ENCODE measurements at regions not wholly inside any gene's neighbourhood (a gene's known extent, or its start where the extent isn't known, plus 50 kb on each side); places are given as distances from the start of the nearest gene placed in this dataset.

GRCh38 chr22:44586999-44587736 lies 89.1 kb upstream of the RTL6 start:
- H3K4me3 Mint-ChIP-seq, result peak overlapping the region; percentile 8
- no peaks in the 10 kb centered on the region for H3K4me1 Mint-ChIP-seq
- peak; percentile 66 for DNase-seq
- no peak overlapping the region for H3K27ac Mint-ChIP-seq
- H3K36me3 Mint-ChIP-seq (ENCODE audit: low read depth), result no peaks in the 10 kb centered on the region
- no peaks in the 10 kb centered on the region for H3K9me3 Mint-ChIP-seq
- intact Hi-C loops (cut with micrococcal nuclease), result no loop called here
- peaks cover 25% of the 10 kb centered on the region for H3K27me3 Mint-ChIP-seq

- intact Hi-C loops (cut with micrococcal nuclease), result no loop called here
- Mint-ChIP-seq H3K9me3 (no peaks in the 10 kb centered on the region), H3K4me1 (no peaks in the 10 kb centered on the region), H3K36me3 (ENCODE audit: low read depth) (no peaks in the 10 kb centered on the region), H3K27ac (no peak overlapping the region), H3K4me3 (no peak overlapping the region), H3K27me3 (peaks cover 25% of the 10 kb centered on the region)
- DNase-seq, result no peak
Measured at GRCh38 chr22:44586351-44586990, 88.4 kb upstream of the RTL6 start.

GRCh38 chr22:44585559-44586350 lies 87.7 kb upstream of the RTL6 start:
- Mint-ChIP-seq H3K4me1 (no peaks in the 10 kb centered on the region), H3K9me3 (no peaks in the 10 kb centered on the region), H3K4me3 (no peak overlapping the region), H3K27ac (no peak overlapping the region), H3K27me3 (peaks cover 25% of the 10 kb centered on the region), H3K36me3 (ENCODE audit: low read depth) (no peaks in the 10 kb centered on the region)
- intact Hi-C loops (cut with micrococcal nuclease), result no loop called here
- no peak for DNase-seq

GRCh38 chr22:44584256-44584902 lies 86.3 kb upstream of the RTL6 start:
- H3K36me3 Mint-ChIP-seq (ENCODE audit: low read depth), result no peaks in the 10 kb centered on the region
- intact Hi-C loops (cut with micrococcal nuclease), result no loop called here
- no peak overlapping the region for H3K27ac Mint-ChIP-seq
- H3K4me3 Mint-ChIP-seq, result no peak overlapping the region
- H3K27me3 Mint-ChIP-seq, result peaks cover 24% of the 10 kb centered on the region
- no peak for DNase-seq
- no peaks in the 10 kb centered on the region for H3K4me1 Mint-ChIP-seq
- no peaks in the 10 kb centered on the region for H3K9me3 Mint-ChIP-seq

GRCh38 chr22:44583854-44584253 lies 85.8 kb upstream of the RTL6 start:
- Mint-ChIP-seq H3K36me3 (ENCODE audit: low read depth) (no peaks in the 10 kb centered on the region), H3K4me3 (no peak overlapping the region), H3K9me3 (no peaks in the 10 kb centered on the region), H3K27ac (no peak overlapping the region), H3K4me1 (no peaks in the 10 kb centered on the region), H3K27me3 (peaks cover 21% of the 10 kb centered on the region)
- intact Hi-C loops (cut with micrococcal nuclease), result no loop called here
- DNase-seq, result no peak

GRCh38 chr22:44583061-44583760 lies 85.2 kb upstream of the RTL6 start:
- H3K27me3 Mint-ChIP-seq, result peaks cover 21% of the 10 kb centered on the region
- no peaks in the 10 kb centered on the region for H3K4me1 Mint-ChIP-seq
- H3K9me3 Mint-ChIP-seq, result no peaks in the 10 kb centered on the region
- H3K27ac Mint-ChIP-seq, result no peak overlapping the region
- no peaks in the 10 kb centered on the region for H3K36me3 Mint-ChIP-seq (ENCODE audit: low read depth)
- DNase-seq, result no peak
- H3K4me3 Mint-ChIP-seq, result no peak overlapping the region
- intact Hi-C loops (cut with micrococcal nuclease), result no loop called here

- no peak overlapping the region for H3K4me3 Mint-ChIP-seq
- DNase-seq, result no peak
Measured at GRCh38 chr22:44582016-44582415, 84.0 kb upstream of the RTL6 start.

GRCh38 chr22:44581096-44581435 lies 83.0 kb upstream of the RTL6 start:
- H3K27ac Mint-ChIP-seq, result no peak overlapping the region
- H3K36me3 Mint-ChIP-seq (ENCODE audit: low read depth), result no peaks in the 10 kb centered on the region
- no peaks in the 10 kb centered on the region for H3K4me1 Mint-ChIP-seq
- intact Hi-C loops (cut with micrococcal nuclease), result no loop called here
- no peaks in the 10 kb centered on the region for H3K9me3 Mint-ChIP-seq
- no peak overlapping the region for H3K4me3 Mint-ChIP-seq
- no peak for DNase-seq
- peaks cover 4% of the 10 kb centered on the region for H3K27me3 Mint-ChIP-seq

More at GRCh38 chr22:44582016-44582415, 84.0 kb upstream of the RTL6 start:
- Mint-ChIP-seq H3K9me3 (no peaks in the 10 kb centered on the region), H3K27ac (no peak overlapping the region), H3K4me1 (no peaks in the 10 kb centered on the region), H3K36me3 (ENCODE audit: low read depth) (no peaks in the 10 kb centered on the region), H3K27me3 (peaks cover 12% of the 10 kb centered on the region)
- intact Hi-C loops (cut with micrococcal nuclease), result no loop called here

GRCh38 chr22:44580176-44581095 lies 82.4 kb upstream of the RTL6 start:
- H3K4me1 Mint-ChIP-seq, result no peaks in the 10 kb centered on the region
- no peaks in the 10 kb centered on the region for H3K9me3 Mint-ChIP-seq
- peaks cover under 1% of the 10 kb centered on the region for H3K27me3 Mint-ChIP-seq
- no peak for DNase-seq
- H3K36me3 Mint-ChIP-seq (ENCODE audit: low read depth), result no peaks in the 10 kb centered on the region
- H3K4me3 Mint-ChIP-seq, result no peak overlapping the region
- intact Hi-C loops (cut with micrococcal nuclease), result no loop called here
- no peak overlapping the region for H3K27ac Mint-ChIP-seq

- intact Hi-C loops (cut with micrococcal nuclease), result no loop called here
- DNase-seq, result no peak
- Mint-ChIP-seq H3K4me3 (no peak overlapping the region), H3K9me3 (no peaks in the 10 kb centered on the region), H3K36me3 (ENCODE audit: low read depth) (no peaks in the 10 kb centered on the region), H3K27ac (no peak overlapping the region), H3K4me1 (no peaks in the 10 kb centered on the region), H3K27me3 (peaks cover 3% of the 10 kb centered on the region)
Measured at GRCh38 chr22:44578516-44579230, 80.6 kb upstream of the RTL6 start.

GRCh38 chr22:44578110-44578457 lies 80.1 kb upstream of the RTL6 start:
- Mint-ChIP-seq H3K27me3 (peaks cover 3% of the 10 kb centered on the region), H3K9me3 (no peaks in the 10 kb centered on the region), H3K36me3 (ENCODE audit: low read depth) (no peaks in the 10 kb centered on the region), H3K4me3 (no peak overlapping the region), H3K27ac (no peak overlapping the region), H3K4me1 (no peaks in the 10 kb centered on the region)
- intact Hi-C loops (cut with micrococcal nuclease), result no loop called here
- no peak for DNase-seq

GRCh38 chr22:44577391-44578109 lies 79.5 kb upstream of the RTL6 start:
- intact Hi-C loops (cut with micrococcal nuclease), result no loop called here
- no peaks in the 10 kb centered on the region for H3K36me3 Mint-ChIP-seq (ENCODE audit: low read depth)
- H3K27me3 Mint-ChIP-seq, result peaks cover 3% of the 10 kb centered on the region
- no peak overlapping the region for H3K27ac Mint-ChIP-seq
- no peaks in the 10 kb centered on the region for H3K4me1 Mint-ChIP-seq
- H3K4me3 Mint-ChIP-seq, result no peak overlapping the region
- no peak for DNase-seq
- H3K9me3 Mint-ChIP-seq, result no peaks in the 10 kb centered on the region
